ENCODE measurements at regions not wholly inside any gene's neighbourhood (a gene's known extent, or its start where the extent isn't known, plus 50 kb on each side); places are given as distances from the start of the nearest gene placed in this dataset.

- no peaks in the 10 kb centered on the region for H3K79me2 ChIP-seq (ENCODE audit: control insufficient read depth in 1 of 2, insufficient read depth in 2 of 2, low read length in 2 of 2)
- H3K23ac ChIP-seq (ENCODE audit: insufficient read length) = no peak overlapping the region
- DNase-seq (ENCODE audit: low read depth in 1 of 2, low spot score in 2 of 2) (no peak), FAIRE-seq (no peak)
- H2BK120ac ChIP-seq (replicated peaks; ENCODE audit: low read depth, low read length) = no peak overlapping the region
- no peak overlapping the region for H3K56ac ChIP-seq (replicated peaks; ENCODE audit: insufficient read length, low read depth, low read length)
- ChIA-PET POLR2A (ENCODE audit: partially characterized antibody) (no interaction called here), CTCF (ENCODE audit: partially characterized antibody) (interaction anchor here (0.7 kb wide), 1 partner anchor 34 kb away, joined by 3 read pairs; no protein-coding TSS in a partner anchor)
- H3K36me3 ChIP-seq (ENCODE audit: control insufficient read depth in 2 of 4, insufficient read depth in 4 of 4, low read length in 3 of 4) = no peaks in the 10 kb centered on the region
- H3K18ac ChIP-seq (ENCODE audit: extremely low read depth, low read length) = no peak overlapping the region
- H3K27me3 ChIP-seq (replicated peaks in 1 of 4; ENCODE audit: control insufficient read depth in 3 of 4, extremely low read depth in 1 of 4, insufficient read depth in 3 of 4, low read length in 3 of 4) = no peaks in the 10 kb centered on the region
- H2AFZ ChIP-seq (ENCODE audit: low read length) = no peak overlapping the region
- no peak overlapping the region for H3K4me2 ChIP-seq (ENCODE audit: insufficient read depth in 1 of 2, low read depth in 2 of 2, low read length in 2 of 2)
- no peak overlapping the region for H2BK15ac ChIP-seq (ENCODE audit: low read length)
- no peak overlapping the region for H2BK20ac ChIP-seq (ENCODE audit: low read length)
- no peak overlapping the region for H4K8ac ChIP-seq (ENCODE audit: extremely low read depth, insufficient read depth, low read length)
- no peak overlapping the region for H4K91ac ChIP-seq (replicated peaks; ENCODE audit: insufficient read length, low read length)
- H2BK5ac ChIP-seq (ENCODE audit: low read depth, low read length) = no peak overlapping the region
- no peak overlapping the region for H3K27ac ChIP-seq (ENCODE audit: low read depth, low read length)
- WGBS, 2 experiments (ENCODE audit: extremely low coverage in 1 of 2, insufficient coverage in 1 of 2, insufficient read length in 1 of 2, insufficient replicate concordance in 2 of 2, low coverage in 1 of 2, low lambda C conversion rate in 2 of 2, missing lambda C conversion rate in 1 of 2) = 88% methylated on average over 4 of the region's 4 CpGs; no CpG with 5 or more reads in 1 of the 2 experiments
- H3K4me3 ChIP-seq (ENCODE audit: extremely low read depth in 1 of 4, insufficient read depth in 2 of 4, low read depth in 3 of 4, low read length in 4 of 4) = no peak overlapping the region
- no peak overlapping the region for H2BK12ac ChIP-seq (ENCODE audit: low read depth, low read length)
- no peak overlapping the region for H4K5ac ChIP-seq (ENCODE audit: insufficient read length, low read depth, low read length)
- no peak overlapping the region for H3K4ac ChIP-seq (replicated peaks; ENCODE audit: insufficient read length, low read depth, low read length)
- no peaks in the 10 kb centered on the region for H4K20me1 ChIP-seq (replicated peaks in 1 of 2; ENCODE audit: control insufficient read depth in 1 of 2, insufficient read depth in 2 of 2, low read length in 2 of 2)
- H3K4me1 ChIP-seq (replicated peaks in 1 of 4; ENCODE audit: control insufficient read depth in 3 of 4, insufficient read depth in 4 of 4, low read length in 3 of 4) = no peaks in the 10 kb centered on the region
- H3K14ac ChIP-seq (ENCODE audit: insufficient read length) = no peak overlapping the region
- no peaks in the 10 kb centered on the region for H3K23me2 ChIP-seq (ENCODE audit: low read depth, low read length)
- no peaks in the 10 kb centered on the region for H3K9me3 ChIP-seq (ENCODE audit: insufficient read depth in 2 of 2, low read depth in 1 of 2, low read length in 1 of 2)
- no peak overlapping the region for H3K9ac ChIP-seq (replicated peaks in 1 of 4; ENCODE audit: extremely low read depth in 1 of 4, low read depth in 3 of 4, low read length in 3 of 4)
- no peak overlapping the region for H2AK5ac ChIP-seq (ENCODE audit: low read depth, low read length)
- H3K79me1 ChIP-seq (ENCODE audit: low read depth, low read length) = no peaks in the 10 kb centered on the region
- TF ChIP-seq, protein P1, sequence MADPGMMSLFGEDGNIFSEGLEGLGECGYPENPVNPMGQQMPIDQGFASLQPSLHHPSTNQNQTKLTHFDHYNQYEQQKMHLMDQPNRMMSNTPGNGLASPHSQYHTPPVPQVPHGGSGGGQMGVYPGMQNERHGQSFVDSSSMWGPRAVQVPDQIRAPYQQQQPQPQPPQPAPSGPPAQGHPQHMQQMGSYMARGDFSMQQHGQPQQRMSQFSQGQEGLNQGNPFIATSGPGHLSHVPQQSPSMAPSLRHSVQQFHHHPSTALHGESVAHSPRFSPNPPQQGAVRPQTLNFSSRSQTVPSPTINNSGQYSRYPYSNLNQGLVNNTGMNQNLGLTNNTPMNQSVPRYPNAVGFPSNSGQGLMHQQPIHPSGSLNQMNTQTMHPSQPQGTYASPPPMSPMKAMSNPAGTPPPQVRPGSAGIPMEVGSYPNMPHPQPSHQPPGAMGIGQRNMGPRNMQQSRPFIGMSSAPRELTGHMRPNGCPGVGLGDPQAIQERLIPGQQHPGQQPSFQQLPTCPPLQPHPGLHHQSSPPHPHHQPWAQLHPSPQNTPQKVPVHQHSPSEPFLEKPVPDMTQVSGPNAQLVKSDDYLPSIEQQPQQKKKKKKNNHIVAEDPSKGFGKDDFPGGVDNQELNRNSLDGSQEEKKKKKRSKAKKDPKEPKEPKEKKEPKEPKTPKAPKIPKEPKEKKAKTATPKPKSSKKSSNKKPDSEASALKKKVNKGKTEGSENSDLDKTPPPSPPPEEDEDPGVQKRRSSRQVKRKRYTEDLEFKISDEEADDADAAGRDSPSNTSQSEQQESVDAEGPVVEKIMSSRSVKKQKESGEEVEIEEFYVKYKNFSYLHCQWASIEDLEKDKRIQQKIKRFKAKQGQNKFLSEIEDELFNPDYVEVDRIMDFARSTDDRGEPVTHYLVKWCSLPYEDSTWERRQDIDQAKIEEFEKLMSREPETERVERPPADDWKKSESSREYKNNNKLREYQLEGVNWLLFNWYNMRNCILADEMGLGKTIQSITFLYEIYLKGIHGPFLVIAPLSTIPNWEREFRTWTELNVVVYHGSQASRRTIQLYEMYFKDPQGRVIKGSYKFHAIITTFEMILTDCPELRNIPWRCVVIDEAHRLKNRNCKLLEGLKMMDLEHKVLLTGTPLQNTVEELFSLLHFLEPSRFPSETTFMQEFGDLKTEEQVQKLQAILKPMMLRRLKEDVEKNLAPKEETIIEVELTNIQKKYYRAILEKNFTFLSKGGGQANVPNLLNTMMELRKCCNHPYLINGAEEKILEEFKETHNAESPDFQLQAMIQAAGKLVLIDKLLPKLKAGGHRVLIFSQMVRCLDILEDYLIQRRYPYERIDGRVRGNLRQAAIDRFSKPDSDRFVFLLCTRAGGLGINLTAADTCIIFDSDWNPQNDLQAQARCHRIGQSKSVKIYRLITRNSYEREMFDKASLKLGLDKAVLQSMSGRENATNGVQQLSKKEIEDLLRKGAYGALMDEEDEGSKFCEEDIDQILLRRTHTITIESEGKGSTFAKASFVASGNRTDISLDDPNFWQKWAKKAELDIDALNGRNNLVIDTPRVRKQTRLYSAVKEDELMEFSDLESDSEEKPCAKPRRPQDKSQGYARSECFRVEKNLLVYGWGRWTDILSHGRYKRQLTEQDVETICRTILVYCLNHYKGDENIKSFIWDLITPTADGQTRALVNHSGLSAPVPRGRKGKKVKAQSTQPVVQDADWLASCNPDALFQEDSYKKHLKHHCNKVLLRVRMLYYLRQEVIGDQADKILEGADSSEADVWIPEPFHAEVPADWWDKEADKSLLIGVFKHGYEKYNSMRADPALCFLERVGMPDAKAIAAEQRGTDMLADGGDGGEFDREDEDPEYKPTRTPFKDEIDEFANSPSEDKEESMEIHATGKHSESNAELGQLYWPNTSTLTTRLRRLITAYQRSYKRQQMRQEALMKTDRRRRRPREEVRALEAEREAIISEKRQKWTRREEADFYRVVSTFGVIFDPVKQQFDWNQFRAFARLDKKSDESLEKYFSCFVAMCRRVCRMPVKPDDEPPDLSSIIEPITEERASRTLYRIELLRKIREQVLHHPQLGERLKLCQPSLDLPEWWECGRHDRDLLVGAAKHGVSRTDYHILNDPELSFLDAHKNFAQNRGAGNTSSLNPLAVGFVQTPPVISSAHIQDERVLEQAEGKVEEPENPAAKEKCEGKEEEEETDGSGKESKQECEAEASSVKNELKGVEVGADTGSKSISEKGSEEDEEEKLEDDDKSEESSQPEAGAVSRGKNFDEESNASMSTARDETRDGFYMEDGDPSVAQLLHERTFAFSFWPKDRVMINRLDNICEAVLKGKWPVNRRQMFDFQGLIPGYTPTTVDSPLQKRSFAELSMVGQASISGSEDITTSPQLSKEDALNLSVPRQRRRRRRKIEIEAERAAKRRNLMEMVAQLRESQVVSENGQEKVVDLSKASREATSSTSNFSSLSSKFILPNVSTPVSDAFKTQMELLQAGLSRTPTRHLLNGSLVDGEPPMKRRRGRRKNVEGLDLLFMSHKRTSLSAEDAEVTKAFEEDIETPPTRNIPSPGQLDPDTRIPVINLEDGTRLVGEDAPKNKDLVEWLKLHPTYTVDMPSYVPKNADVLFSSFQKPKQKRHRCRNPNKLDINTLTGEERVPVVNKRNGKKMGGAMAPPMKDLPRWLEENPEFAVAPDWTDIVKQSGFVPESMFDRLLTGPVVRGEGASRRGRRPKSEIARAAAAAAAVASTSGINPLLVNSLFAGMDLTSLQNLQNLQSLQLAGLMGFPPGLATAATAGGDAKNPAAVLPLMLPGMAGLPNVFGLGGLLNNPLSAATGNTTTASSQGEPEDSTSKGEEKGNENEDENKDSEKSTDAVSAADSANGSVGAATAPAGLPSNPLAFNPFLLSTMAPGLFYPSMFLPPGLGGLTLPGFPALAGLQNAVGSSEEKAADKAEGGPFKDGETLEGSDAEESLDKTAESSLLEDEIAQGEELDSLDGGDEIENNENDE (IDR thresholded peaks at IDR 0.05; ENCODE audit: insufficient replicate concordance, low read length) = no peak
Observed at GRCh38 chr4:14918336-14918735, 83.9 kb upstream of the CPEB2 start.

Data from H1 (cell line).